ENCODE measurements at regions not wholly inside any gene's neighbourhood (a gene's known extent, or its start where the extent isn't known, plus 50 kb on each side); places are given as distances from the start of the nearest gene placed in this dataset.

DNA sequence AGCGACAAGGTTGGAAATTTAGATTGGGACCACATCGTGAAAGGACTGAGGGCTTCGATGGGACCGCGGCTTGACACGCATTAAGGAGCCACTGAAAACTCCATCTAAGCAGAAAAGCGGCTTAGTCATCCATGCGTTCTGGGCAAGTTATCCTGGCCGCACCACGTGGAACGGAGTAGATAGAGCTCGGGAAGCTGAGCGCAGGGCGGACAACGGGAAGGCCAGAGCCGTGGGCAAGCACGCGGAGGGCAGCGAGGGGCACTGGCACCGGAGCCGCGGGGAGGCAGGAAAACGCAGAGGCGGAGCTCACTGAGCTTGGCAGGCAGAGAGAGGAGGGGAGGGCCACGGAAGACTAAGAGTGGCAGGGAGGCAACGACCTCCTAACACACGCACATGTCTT is 61.3 kb upstream of the VGLL4 start:
- no peak for ATAC-seq (ENCODE audit: low read depth)

More for the DNA sequence above, 61.3 kb upstream of the VGLL4 start:
- no peak overlapping the region for H3K4me2 ChIP-seq (ENCODE audit: low read depth, low read length)
- H2AK9ac ChIP-seq (replicated peaks; ENCODE audit: low read depth, low read length, poor library complexity) = no peak overlapping the region
- no peak overlapping the region for H3K23ac ChIP-seq (ENCODE audit: low read depth, low read length)
- intact Hi-C loops (cut with micrococcal nuclease) = no loop called here
- H2BK120ac ChIP-seq (ENCODE audit: low read depth, low read length) = no peak overlapping the region
- H3K4me3 ChIP-seq (ENCODE audit: insufficient read depth, low read depth, low read length) = no peak overlapping the region
- H2BK5ac ChIP-seq (ENCODE audit: low read depth, low read length, poor library complexity, severe bottlenecking) = no peak overlapping the region
- H3K9me1 ChIP-seq (ENCODE audit: insufficient read depth, low read length) = no peaks in the 10 kb centered on the region
- no peak overlapping the region for H4K5ac ChIP-seq (ENCODE audit: low read depth, low read length)
- no peak overlapping the region for H3K27ac ChIP-seq (ENCODE audit: insufficient read depth, low read length)
- H4K20me1 ChIP-seq (ENCODE audit: insufficient read depth, low read length) = peaks cover 3% of the 10 kb centered on the region; the same call in 1 of the 2 replicates
- peaks cover 3% of the 10 kb centered on the region for H3K9me3 ChIP-seq (ENCODE audit: control insufficient read depth, insufficient read depth, low read length)
- no peak for DNase-seq
- H3K56ac ChIP-seq (ENCODE audit: extremely low read depth, insufficient read depth, low read length) = no peak overlapping the region
- H4K91ac ChIP-seq (ENCODE audit: insufficient read depth, low read depth, low read length) = no peak overlapping the region
- no peak overlapping the region for H3K4ac ChIP-seq (ENCODE audit: low read depth, low read length)
- H4K8ac ChIP-seq (ENCODE audit: low read depth in 2 of 2, low read length in 2 of 2) = no peak overlapping the region
- no TSS peak for BruUV-seq (replicated peaks)
- no peaks in the 10 kb centered on the region for H3K4me1 ChIP-seq (ENCODE audit: control insufficient read depth, insufficient read depth, low read length)
- in situ Hi-C loops (cut with MboI; ENCODE audit: low sequenced_read_pairs) = no loop called here
- WGBS, 2 experiments (ENCODE audit: extremely low coverage in 2 of 2, insufficient read length in 1 of 2) = 81% methylated on average over 18 of the region's 27 CpGs; no CpG with 5 or more reads in 1 of the 2 experiments
- TF ChIP-seq RCOR1 (IDR thresholded peaks at IDR 0.05; ENCODE audit: insufficient replicate concordance, low read length) (no peak), BHLHE40 (IDR thresholded peaks at IDR 0.05; ENCODE audit: low read depth, low read length) (no peak), CHD1 (IDR thresholded peaks at IDR 0.05; ENCODE audit: low read depth, low read length) (no peak), SMC3 (IDR thresholded peaks at IDR 0.05; ENCODE audit: low read depth, low read length) (no peak), RAD21 (IDR thresholded peaks at IDR 0.05; ENCODE audit: low read length) (no peak), POLR2A (IDR thresholded peaks at IDR 0.05; ENCODE audit: low read depth, low read length) (no peak), CEBPB (IDR thresholded peaks at IDR 0.05; ENCODE audit: low read depth, low read length) (no peak), NFE2L2 (IDR thresholded peaks at IDR 0.05; ENCODE audit: low read depth, low read length) (no peak), MAZ (IDR thresholded peaks at IDR 0.05; ENCODE audit: borderline replicate concordance, low read depth, low read length) (no peak), MAFK (IDR thresholded peaks at IDR 0.05; ENCODE audit: low read depth, low read length) (no peak), RFX5 (IDR thresholded peaks at IDR 0.05; ENCODE audit: low read depth, low read length) (no peak), FOS (IDR thresholded peaks at IDR 0.05; ENCODE audit: low read depth, low read length) (no peak), MXI1 (IDR thresholded peaks at IDR 0.05; ENCODE audit: borderline replicate concordance, low read depth, low read length) (no peak)
- TF ChIP-seq, protein P1, sequence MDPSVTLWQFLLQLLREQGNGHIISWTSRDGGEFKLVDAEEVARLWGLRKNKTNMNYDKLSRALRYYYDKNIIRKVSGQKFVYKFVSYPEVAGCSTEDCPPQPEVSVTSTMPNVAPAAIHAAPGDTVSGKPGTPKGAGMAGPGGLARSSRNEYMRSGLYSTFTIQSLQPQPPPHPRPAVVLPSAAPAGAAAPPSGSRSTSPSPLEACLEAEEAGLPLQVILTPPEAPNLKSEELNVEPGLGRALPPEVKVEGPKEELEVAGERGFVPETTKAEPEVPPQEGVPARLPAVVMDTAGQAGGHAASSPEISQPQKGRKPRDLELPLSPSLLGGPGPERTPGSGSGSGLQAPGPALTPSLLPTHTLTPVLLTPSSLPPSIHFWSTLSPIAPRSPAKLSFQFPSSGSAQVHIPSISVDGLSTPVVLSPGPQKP (IDR thresholded peaks at IDR 0.05; ENCODE audit: borderline replicate concordance, low read depth, low read length) = no peak
- TF ChIP-seq, protein P2, sequence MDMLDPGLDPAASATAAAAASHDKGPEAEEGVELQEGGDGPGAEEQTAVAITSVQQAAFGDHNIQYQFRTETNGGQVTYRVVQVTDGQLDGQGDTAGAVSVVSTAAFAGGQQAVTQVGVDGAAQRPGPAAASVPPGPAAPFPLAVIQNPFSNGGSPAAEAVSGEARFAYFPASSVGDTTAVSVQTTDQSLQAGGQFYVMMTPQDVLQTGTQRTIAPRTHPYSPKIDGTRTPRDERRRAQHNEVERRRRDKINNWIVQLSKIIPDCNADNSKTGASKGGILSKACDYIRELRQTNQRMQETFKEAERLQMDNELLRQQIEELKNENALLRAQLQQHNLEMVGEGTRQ (IDR thresholded peaks at IDR 0.05; ENCODE audit: low read depth, low read length) = no peak
- TF ChIP-seq, protein P3, sequence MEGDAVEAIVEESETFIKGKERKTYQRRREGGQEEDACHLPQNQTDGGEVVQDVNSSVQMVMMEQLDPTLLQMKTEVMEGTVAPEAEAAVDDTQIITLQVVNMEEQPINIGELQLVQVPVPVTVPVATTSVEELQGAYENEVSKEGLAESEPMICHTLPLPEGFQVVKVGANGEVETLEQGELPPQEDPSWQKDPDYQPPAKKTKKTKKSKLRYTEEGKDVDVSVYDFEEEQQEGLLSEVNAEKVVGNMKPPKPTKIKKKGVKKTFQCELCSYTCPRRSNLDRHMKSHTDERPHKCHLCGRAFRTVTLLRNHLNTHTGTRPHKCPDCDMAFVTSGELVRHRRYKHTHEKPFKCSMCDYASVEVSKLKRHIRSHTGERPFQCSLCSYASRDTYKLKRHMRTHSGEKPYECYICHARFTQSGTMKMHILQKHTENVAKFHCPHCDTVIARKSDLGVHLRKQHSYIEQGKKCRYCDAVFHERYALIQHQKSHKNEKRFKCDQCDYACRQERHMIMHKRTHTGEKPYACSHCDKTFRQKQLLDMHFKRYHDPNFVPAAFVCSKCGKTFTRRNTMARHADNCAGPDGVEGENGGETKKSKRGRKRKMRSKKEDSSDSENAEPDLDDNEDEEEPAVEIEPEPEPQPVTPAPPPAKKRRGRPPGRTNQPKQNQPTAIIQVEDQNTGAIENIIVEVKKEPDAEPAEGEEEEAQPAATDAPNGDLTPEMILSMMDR (conservative IDR thresholded peaks at IDR 0.05; ENCODE audit: low read depth, low read length) = no peak
- peak overlapping the region; percentile 27 for H2AFZ ChIP-seq (replicated peaks; ENCODE audit: low read length, poor library complexity)
- H2BK15ac ChIP-seq (ENCODE audit: low read depth, low read length) = no peak overlapping the region
- H2BK20ac ChIP-seq (ENCODE audit: low read depth, low read length) = no peak overlapping the region
- no peak overlapping the region for H2AK5ac ChIP-seq (ENCODE audit: low read depth, low read length)
- POLR2A ChIA-PET (ENCODE audit: unreplicated experiment) = no interaction called here
- dilution Hi-C loops (cut with HindIII; ENCODE audit: low sequenced_read_pairs, unreplicated experiment) = no loop called here
- peaks cover 7% of the 10 kb centered on the region; the same call in 1 of the 2 replicates for H3K36me3 ChIP-seq (ENCODE audit: control insufficient read depth, insufficient read depth, low read length)
- peaks cover 12 to 18% of the 10 kb centered on the region in 2 experiments for H3K79me1 ChIP-seq (ENCODE audit: low read depth in 1 of 2, low read length in 2 of 2)
- no peak overlapping the region for H3K14ac ChIP-seq (replicated peaks; ENCODE audit: low read depth, low read length)
- H3K27me3 ChIP-seq (ENCODE audit: control insufficient read depth, insufficient read depth, low read length) = no peaks in the 10 kb centered on the region
- no peak overlapping the region for H3K18ac ChIP-seq (ENCODE audit: low read depth, low read length)
- CTCF ChIA-PET = no interaction called here
- H3K9ac ChIP-seq (ENCODE audit: low read depth, low read length) = no peak overlapping the region

All from IMR-90 (cell line).